ENCODE measurements at regions not wholly inside any gene's neighbourhood (a gene's known extent, or its start where the extent isn't known, plus 50 kb on each side); places are given as distances from the start of the nearest gene placed in this dataset.

DNA sequence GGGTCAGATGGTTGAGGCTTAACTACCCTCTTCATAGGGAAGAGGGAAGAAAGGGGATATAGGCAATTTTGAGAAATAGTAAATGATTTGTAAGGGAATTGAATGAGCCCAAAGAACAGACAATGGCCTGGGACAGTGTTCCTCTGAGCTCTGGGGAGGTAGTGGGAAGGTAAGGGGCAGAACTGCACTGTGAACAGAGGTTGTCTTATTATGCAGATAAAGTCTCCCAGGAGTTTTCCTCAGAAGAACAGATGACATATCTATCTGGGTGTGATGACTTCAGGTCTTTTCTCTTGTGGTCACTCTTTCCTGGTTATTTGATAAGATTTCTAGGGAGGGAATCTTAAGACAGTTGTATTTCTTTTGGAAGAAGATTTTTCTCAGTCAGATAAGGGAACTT, 296.1 kb downstream of the ZEB1 start:
- TF ChIP-seq, protein P1, sequence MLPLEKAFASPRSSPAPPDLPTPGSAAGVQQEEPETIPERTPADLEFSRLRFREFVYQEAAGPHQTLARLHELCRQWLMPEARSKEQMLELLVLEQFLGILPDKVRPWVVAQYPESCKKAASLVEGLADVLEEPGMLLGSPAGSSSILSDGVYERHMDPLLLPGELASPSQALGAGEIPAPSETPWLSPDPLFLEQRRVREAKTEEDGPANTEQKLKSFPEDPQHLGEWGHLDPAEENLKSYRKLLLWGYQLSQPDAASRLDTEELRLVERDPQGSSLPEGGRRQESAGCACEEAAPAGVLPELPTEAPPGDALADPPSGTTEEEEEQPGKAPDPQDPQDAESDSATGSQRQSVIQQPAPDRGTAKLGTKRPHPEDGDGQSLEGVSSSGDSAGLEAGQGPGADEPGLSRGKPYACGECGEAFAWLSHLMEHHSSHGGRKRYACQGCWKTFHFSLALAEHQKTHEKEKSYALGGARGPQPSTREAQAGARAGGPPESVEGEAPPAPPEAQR (tag by site-specific recombination; IDR thresholded peaks at IDR 0.05): no peak
- TF ChIP-seq ZNF530 (tag by site-specific recombination; IDR thresholded peaks at IDR 0.05; ENCODE audit: low read depth): peak; percentile 94
- no peaks in the 10 kb centered on the region for H3K36me3 ChIP-seq (ENCODE audit: control insufficient read depth in 2 of 2, insufficient read depth in 1 of 2, low read length in 2 of 2)
- no peak overlapping the region for H3K4me3 ChIP-seq (ENCODE audit: low read depth, low read length)
- H3K27ac ChIP-seq (ENCODE audit: extremely low read depth, low read depth, low read length): no peak overlapping the region
- ChIA-PET POLR2A (no interaction called here), CTCF (no interaction called here)
- H3K4me1 ChIP-seq (ENCODE audit: control insufficient read depth, insufficient read depth, low read length): no peaks in the 10 kb centered on the region
- no peaks in the 10 kb centered on the region for H3K9me3 ChIP-seq (ENCODE audit: control insufficient read depth, insufficient read depth, low read depth, low read length)

- no peak for TF ChIP-seq ZBTB48 (tag by site-specific recombination; IDR thresholded peaks at IDR 0.05)
- no peak for TF ChIP-seq ZNF280C (tag by site-specific recombination; IDR thresholded peaks at IDR 0.05)
- TF ChIP-seq EGR2 (tag by site-specific recombination; IDR thresholded peaks at IDR 0.05; ENCODE audit: low read depth): no peak
- TF ChIP-seq ZNF529 (tag by site-specific recombination; IDR thresholded peaks at IDR 0.05; ENCODE audit: insufficient replicate concordance): no peak
- TF ChIP-seq, protein P2, sequence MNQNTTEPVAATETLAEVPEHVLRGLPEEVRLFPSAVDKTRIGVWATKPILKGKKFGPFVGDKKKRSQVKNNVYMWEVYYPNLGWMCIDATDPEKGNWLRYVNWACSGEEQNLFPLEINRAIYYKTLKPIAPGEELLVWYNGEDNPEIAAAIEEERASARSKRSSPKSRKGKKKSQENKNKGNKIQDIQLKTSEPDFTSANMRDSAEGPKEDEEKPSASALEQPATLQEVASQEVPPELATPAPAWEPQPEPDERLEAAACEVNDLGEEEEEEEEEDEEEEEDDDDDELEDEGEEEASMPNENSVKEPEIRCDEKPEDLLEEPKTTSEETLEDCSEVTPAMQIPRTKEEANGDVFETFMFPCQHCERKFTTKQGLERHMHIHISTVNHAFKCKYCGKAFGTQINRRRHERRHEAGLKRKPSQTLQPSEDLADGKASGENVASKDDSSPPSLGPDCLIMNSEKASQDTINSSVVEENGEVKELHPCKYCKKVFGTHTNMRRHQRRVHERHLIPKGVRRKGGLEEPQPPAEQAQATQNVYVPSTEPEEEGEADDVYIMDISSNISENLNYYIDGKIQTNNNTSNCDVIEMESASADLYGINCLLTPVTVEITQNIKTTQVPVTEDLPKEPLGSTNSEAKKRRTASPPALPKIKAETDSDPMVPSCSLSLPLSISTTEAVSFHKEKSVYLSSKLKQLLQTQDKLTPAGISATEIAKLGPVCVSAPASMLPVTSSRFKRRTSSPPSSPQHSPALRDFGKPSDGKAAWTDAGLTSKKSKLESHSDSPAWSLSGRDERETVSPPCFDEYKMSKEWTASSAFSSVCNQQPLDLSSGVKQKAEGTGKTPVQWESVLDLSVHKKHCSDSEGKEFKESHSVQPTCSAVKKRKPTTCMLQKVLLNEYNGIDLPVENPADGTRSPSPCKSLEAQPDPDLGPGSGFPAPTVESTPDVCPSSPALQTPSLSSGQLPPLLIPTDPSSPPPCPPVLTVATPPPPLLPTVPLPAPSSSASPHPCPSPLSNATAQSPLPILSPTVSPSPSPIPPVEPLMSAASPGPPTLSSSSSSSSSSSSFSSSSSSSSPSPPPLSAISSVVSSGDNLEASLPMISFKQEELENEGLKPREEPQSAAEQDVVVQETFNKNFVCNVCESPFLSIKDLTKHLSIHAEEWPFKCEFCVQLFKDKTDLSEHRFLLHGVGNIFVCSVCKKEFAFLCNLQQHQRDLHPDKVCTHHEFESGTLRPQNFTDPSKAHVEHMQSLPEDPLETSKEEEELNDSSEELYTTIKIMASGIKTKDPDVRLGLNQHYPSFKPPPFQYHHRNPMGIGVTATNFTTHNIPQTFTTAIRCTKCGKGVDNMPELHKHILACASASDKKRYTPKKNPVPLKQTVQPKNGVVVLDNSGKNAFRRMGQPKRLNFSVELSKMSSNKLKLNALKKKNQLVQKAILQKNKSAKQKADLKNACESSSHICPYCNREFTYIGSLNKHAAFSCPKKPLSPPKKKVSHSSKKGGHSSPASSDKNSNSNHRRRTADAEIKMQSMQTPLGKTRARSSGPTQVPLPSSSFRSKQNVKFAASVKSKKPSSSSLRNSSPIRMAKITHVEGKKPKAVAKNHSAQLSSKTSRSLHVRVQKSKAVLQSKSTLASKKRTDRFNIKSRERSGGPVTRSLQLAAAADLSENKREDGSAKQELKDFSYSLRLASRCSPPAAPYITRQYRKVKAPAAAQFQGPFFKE (tag by site-specific recombination; IDR thresholded peaks at IDR 0.05; ENCODE audit: borderline replicate concordance): no peak
- ChIA-PET CTCF (no interaction called here), POLR2A (no interaction called here)
- H3K4me3 ChIP-seq (ENCODE audit: low read depth, low read length): no peak overlapping the region
- no peaks in the 10 kb centered on the region for H3K36me3 ChIP-seq (ENCODE audit: control insufficient read depth in 2 of 2, insufficient read depth in 1 of 2, low read length in 2 of 2)
- H3K27ac ChIP-seq (ENCODE audit: extremely low read depth, low read depth, low read length): no peak overlapping the region
- H3K9me3 ChIP-seq (ENCODE audit: control insufficient read depth, insufficient read depth, low read depth, low read length): no peaks in the 10 kb centered on the region
- no peaks in the 10 kb centered on the region for H3K4me1 ChIP-seq (ENCODE audit: control insufficient read depth, insufficient read depth, low read length)
Observed at GRCh38 chr10:31614611-31615010, 295.6 kb downstream of the ZEB1 start.

DNA sequence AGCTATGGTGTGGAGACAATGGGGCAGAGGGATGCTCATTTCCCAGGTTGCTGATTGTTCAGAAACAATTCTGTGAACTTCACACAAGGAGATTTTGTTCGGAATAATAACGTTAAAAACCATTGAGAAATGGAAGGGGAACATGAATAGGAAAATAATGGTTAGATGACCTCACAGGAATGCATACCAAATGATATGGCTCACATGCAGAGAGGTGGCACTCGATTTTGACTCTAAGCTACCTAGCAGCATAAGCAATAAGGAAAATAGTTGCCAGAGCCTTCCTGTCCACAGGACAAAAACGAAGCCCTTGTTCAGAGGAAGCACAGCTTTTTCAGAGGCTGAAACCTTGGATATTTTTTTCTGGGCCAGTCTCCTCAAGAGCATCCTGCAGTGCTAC, 293.1 kb downstream of the ZEB1 start:
- POLR2A ChIA-PET: no interaction called here
- CTCF ChIA-PET: no interaction called here
- no peaks in the 10 kb centered on the region for H3K4me1 ChIP-seq (ENCODE audit: control insufficient read depth, insufficient read depth, low read length)
- no peak overlapping the region for H3K4me3 ChIP-seq (ENCODE audit: low read depth, low read length)
- no peaks in the 10 kb centered on the region for H3K36me3 ChIP-seq (ENCODE audit: control insufficient read depth in 2 of 2, insufficient read depth in 1 of 2, low read length in 2 of 2)
- H3K9me3 ChIP-seq (ENCODE audit: control insufficient read depth, insufficient read depth, low read depth, low read length): no peaks in the 10 kb centered on the region
- H3K27ac ChIP-seq (ENCODE audit: extremely low read depth, low read depth, low read length): no peak overlapping the region
- TF ChIP-seq ZNF266 (tag by site-specific recombination; IDR thresholded peaks at IDR 0.05; ENCODE audit: low read depth) (no peak), ZNF2 (tag by site-specific recombination; IDR thresholded peaks at IDR 0.05) (no peak), ZNF280D (tag by site-specific recombination; IDR thresholded peaks at IDR 0.05) (no peak)
- TF ChIP-seq, protein P3, sequence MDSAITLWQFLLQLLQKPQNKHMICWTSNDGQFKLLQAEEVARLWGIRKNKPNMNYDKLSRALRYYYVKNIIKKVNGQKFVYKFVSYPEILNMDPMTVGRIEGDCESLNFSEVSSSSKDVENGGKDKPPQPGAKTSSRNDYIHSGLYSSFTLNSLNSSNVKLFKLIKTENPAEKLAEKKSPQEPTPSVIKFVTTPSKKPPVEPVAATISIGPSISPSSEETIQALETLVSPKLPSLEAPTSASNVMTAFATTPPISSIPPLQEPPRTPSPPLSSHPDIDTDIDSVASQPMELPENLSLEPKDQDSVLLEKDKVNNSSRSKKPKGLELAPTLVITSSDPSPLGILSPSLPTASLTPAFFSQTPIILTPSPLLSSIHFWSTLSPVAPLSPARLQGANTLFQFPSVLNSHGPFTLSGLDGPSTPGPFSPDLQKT (IDR thresholded peaks at IDR 0.05; ENCODE audit: borderline replicate concordance, low read depth, low read length): no peak
- TF ChIP-seq, protein P4, sequence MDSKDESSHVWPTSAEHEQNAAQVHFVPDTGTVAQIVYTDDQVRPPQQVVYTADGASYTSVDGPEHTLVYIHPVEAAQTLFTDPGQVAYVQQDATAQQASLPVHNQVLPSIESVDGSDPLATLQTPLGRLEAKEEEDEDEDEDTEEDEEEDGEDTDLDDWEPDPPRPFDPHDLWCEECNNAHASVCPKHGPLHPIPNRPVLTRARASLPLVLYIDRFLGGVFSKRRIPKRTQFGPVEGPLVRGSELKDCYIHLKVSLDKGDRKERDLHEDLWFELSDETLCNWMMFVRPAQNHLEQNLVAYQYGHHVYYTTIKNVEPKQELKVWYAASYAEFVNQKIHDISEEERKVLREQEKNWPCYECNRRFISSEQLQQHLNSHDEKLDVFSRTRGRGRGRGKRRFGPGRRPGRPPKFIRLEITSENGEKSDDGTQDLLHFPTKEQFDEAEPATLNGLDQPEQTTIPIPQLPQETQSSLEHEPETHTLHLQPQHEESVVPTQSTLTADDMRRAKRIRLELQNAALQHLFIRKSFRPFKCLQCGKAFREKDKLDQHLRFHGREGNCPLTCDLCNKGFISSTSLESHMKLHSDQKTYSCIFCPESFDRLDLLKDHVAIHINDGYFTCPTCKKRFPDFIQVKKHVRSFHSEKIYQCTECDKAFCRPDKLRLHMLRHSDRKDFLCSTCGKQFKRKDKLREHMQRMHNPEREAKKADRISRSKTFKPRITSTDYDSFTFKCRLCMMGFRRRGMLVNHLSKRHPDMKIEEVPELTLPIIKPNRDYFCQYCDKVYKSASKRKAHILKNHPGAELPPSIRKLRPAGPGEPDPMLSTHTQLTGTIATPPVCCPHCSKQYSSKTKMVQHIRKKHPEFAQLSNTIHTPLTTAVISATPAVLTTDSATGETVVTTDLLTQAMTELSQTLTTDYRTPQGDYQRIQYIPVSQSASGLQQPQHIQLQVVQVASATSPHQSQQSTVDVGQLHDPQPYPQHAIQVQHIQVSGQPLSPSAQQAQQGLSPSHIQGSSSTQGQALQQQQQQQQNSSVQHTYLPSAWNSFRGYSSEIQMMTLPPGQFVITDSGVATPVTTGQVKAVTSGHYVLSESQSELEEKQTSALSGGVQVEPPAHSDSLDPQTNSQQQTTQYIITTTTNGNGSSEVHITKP (tag by site-specific recombination; IDR thresholded peaks at IDR 0.05): no peak

All from HEK293 (cell line).